SK-N-MC (cell line): ENCODE measurements at regions not wholly inside any gene's neighbourhood (a gene's known extent, or its start where the extent isn't known, plus 50 kb on each side); places are given as distances from the start of the nearest gene placed in this dataset.

Experiments used
- EZH2 ChIP-seq: fragments of 200-600 bp; sonication (generic); IDR thresholded peaks from one replicate; pipeline ENCODE4 v1.6.1; 2017; ENCODE audit warnings: antibody characterized with exemption
- FOXP2 ChIP-seq: optimal IDR thresholded peaks from 2 replicates; pipeline ENCODE3; 2011; ENCODE audit warnings: mild to moderate bottlenecking, moderate library complexity; ENCODE audit not compliant: insufficient read depth; ENCODE audit errors: extremely low read length, control extremely low read depth
- POLR2AphosphoS5 ChIP-seq: IDR thresholded peaks from 2 replicates; pipeline ENCODE4 v1.6.1; 2012; ENCODE audit warnings: mild to moderate bottlenecking, low read depth, low read length, borderline replicate concordance

- no peak for TF ChIP-seq EZH2
- TF ChIP-seq POLR2AphosphoS5 = no peak
- TF ChIP-seq FOXP2 = no peak
Measured at GRCh38 chr5:8478326-8478725, 609.4 kb downstream of the MTRR start.
